ENCODE measurements at regions not wholly inside any gene's neighbourhood (a gene's known extent, or its start where the extent isn't known, plus 50 kb on each side); places are given as distances from the start of the nearest gene placed in this dataset.

DNA sequence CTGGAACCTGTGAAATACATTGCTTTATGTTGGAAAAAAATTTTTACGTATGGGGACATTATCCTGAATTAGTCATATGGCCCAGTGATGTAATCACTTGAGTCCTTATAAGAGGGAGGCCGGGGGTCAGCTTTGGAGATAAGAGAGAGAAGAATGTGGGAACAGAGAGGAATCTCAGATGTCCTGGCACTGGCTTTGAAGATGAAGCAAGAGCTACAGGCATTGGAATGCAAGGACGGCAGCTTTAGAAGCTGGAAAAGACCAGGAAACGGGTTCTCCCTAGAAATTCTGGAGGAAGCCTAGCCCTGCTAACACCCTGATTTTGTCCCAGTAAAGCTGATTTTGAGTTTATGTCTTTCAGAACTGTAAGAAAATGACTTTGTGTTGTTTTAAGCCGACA, 1129.9 kb upstream of the GYPC start:
- TF ChIP-seq, protein P1, sequence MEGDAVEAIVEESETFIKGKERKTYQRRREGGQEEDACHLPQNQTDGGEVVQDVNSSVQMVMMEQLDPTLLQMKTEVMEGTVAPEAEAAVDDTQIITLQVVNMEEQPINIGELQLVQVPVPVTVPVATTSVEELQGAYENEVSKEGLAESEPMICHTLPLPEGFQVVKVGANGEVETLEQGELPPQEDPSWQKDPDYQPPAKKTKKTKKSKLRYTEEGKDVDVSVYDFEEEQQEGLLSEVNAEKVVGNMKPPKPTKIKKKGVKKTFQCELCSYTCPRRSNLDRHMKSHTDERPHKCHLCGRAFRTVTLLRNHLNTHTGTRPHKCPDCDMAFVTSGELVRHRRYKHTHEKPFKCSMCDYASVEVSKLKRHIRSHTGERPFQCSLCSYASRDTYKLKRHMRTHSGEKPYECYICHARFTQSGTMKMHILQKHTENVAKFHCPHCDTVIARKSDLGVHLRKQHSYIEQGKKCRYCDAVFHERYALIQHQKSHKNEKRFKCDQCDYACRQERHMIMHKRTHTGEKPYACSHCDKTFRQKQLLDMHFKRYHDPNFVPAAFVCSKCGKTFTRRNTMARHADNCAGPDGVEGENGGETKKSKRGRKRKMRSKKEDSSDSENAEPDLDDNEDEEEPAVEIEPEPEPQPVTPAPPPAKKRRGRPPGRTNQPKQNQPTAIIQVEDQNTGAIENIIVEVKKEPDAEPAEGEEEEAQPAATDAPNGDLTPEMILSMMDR (IDR thresholded peaks at IDR 0.05): no peak
- TF ChIP-seq POLR2A (IDR thresholded peaks at IDR 0.05): no peak

Measured in lower leg skin (tissue), 3 donors.